ENCODE measurements at regions not wholly inside any gene's neighbourhood (a gene's known extent, or its start where the extent isn't known, plus 50 kb on each side); places are given as distances from the start of the nearest gene placed in this dataset.

- no peak for DNase-seq (ENCODE audit: low spot score)
Measured at GRCh38 chr6:77074037-77074713, 389.1 kb downstream of the HTR1B start.

GRCh38 chr6:77073410-77073760 is 389.9 kb downstream of the HTR1B start:
- DNase-seq (ENCODE audit: low spot score) = no peak

- no peak for DNase-seq (ENCODE audit: low spot score)
Measured at GRCh38 chr6:77072694-77073409, 390.4 kb downstream of the HTR1B start.

- DNase-seq (ENCODE audit: low spot score) = no peak
Measured at GRCh38 chr6:77063494-77063893, 399.8 kb downstream of the HTR1B start.

GRCh38 chr6:77055711-77056110 is 407.6 kb downstream of the HTR1B start:
- no peak for DNase-seq (ENCODE audit: low spot score)

- DNase-seq (ENCODE audit: low spot score) = no peak
Measured at GRCh38 chr6:77040568-77041195, 422.6 kb downstream of the HTR1B start.

GRCh38 chr6:77038807-77039206 is 424.5 kb downstream of the HTR1B start:
- DNase-seq (ENCODE audit: low spot score) = no peak

- DNase-seq (ENCODE audit: low spot score) = no peak
Measured at GRCh38 chr6:77037439-77037838, 425.9 kb downstream of the HTR1B start.

GRCh38 chr6:77036400-77036799 is 426.9 kb downstream of the HTR1B start:
- no peak for DNase-seq (ENCODE audit: low spot score)

- DNase-seq (ENCODE audit: low spot score) = peak; percentile 84
Measured at GRCh38 chr6:77034161-77034560, 429.1 kb downstream of the HTR1B start.

- DNase-seq (ENCODE audit: low spot score) = no peak
Measured at GRCh38 chr6:77030929-77031674, 432.2 kb downstream of the HTR1B start.

- DNase-seq (ENCODE audit: low spot score) = no peak
Measured at GRCh38 chr6:77026341-77026740, 436.9 kb downstream of the HTR1B start.

- no peak for DNase-seq (ENCODE audit: low spot score)
Measured at GRCh38 chr6:77025736-77026223, 437.5 kb downstream of the HTR1B start.

- DNase-seq (ENCODE audit: low spot score) = no peak
Measured at GRCh38 chr6:77021778-77022177, 441.5 kb downstream of the HTR1B start.

GRCh38 chr6:77021232-77021631 is 442.1 kb downstream of the HTR1B start:
- no peak for DNase-seq (ENCODE audit: low spot score)

GRCh38 chr6:77019081-77019480 is 444.2 kb downstream of the HTR1B start:
- no peak for DNase-seq (ENCODE audit: low spot score)

- DNase-seq (ENCODE audit: low spot score) = no peak
Measured at GRCh38 chr6:77017537-77017936, 445.8 kb downstream of the HTR1B start.

GRCh38 chr6:77015350-77015749 is 447.9 kb downstream of the HTR1B start:
- DNase-seq (ENCODE audit: low spot score) = no peak

- DNase-seq (ENCODE audit: low spot score) = no peak
Measured at GRCh38 chr6:77011929-77012545, 451.3 kb downstream of the HTR1B start.

GRCh38 chr6:77010931-77011542 is 452.3 kb downstream of the HTR1B start:
- no peak for DNase-seq (ENCODE audit: low spot score)

GRCh38 chr6:76992553-76992952 is 470.7 kb downstream of the HTR1B start:
- DNase-seq (ENCODE audit: low spot score) = no peak

All from H4 (cell line).